Testis (tissue), 2 donors: ENCODE measurements at regions not wholly inside any gene's neighbourhood (a gene's known extent, or its start where the extent isn't known, plus 50 kb on each side); places are given as distances from the start of the nearest gene placed in this dataset.

Source experiments
- DNase-seq: peaks from one replicate; pipeline ENCODE4 v3.0.0-alpha.2; 2019
- H3K27ac ChIP-seq, 2 donors: fragments of 200-600 bp; sonication (generic); one replicate each; pipeline ENCODE4 v1.5.1; 2019
- H3K27me3 ChIP-seq: fragments of 200-600 bp; sonication (generic); one replicate; pipeline ENCODE4 v1.5.1; 2019
- H3K36me3 ChIP-seq: fragments of 200-600 bp; sonication (generic); one replicate; pipeline ENCODE4 v1.5.1; 2017; ENCODE audit warnings: low read depth; ENCODE audit errors: missing control alignments
- H3K4me1 ChIP-seq: fragments of 200-600 bp; sonication (generic); one replicate; pipeline ENCODE4 v1.5.1; 2019
- H3K4me3 ChIP-seq, 2 donors: fragments of 200-600 bp; sonication (generic); one replicate each; pipeline ENCODE4 v1.5.1; 2017 to 2019
- H3K9me3 ChIP-seq: fragments of 200-600 bp; sonication (generic); one replicate; pipeline ENCODE4 v1.5.1; 2017
- POLR2A ChIP-seq: fragments of 450-650 bp; IDR thresholded peaks from one replicate; pipeline ENCODE4 v1.6.1; 2017; ENCODE audit warnings: antibody characterized with exemption, mild to moderate bottlenecking, moderate library complexity
- WGBS, 2 donors: methylation state at CpG; one replicate each; pipeline ENCODE4 v1.1.5; 2018; 5-methylcytosine and 5-hydroxymethylcytosine counted together
- intact Hi-C: fragments of 100-400 bp; cut with DNase I; formaldehyde crosslinking; loops from one replicate; pipeline ENCODE4 v1.15.1; 2023; ENCODE audit warnings: low total_unique reads
- TF ChIP-seq, protein P1 (sequence below), 3 experiments: fragments of 450-650 bp in 2 of 3; fragments of 200-600 bp in 1 of 3; sonication (generic) in 1 of 3; IDR thresholded peaks; one replicate each; pipeline ENCODE4 v1.5.1; 2016 to 2019; ENCODE audit warnings: antibody characterized with exemption in 3 of 3, mild to moderate bottlenecking in 2 of 3, moderate library complexity in 1 of 3

GRCh38 chr4:124173912-124174311 is 538.6 kb downstream of the ANKRD50 start:
- no peaks in the 10 kb centered on the region for H3K4me1 ChIP-seq
- H3K9me3 ChIP-seq, result no peaks in the 10 kb centered on the region
- no peaks in the 10 kb centered on the region for H3K27me3 ChIP-seq
- DNase-seq, result no peak
- no peaks in the 10 kb centered on the region for H3K36me3 ChIP-seq
- 54 to 64% methylated on average over 2 of the region's 2 CpGs for WGBS, 2 donors
- no peak overlapping the region for H3K4me3 ChIP-seq
- H3K27ac ChIP-seq, result no peak overlapping the region
- TF ChIP-seq, protein P1, sequence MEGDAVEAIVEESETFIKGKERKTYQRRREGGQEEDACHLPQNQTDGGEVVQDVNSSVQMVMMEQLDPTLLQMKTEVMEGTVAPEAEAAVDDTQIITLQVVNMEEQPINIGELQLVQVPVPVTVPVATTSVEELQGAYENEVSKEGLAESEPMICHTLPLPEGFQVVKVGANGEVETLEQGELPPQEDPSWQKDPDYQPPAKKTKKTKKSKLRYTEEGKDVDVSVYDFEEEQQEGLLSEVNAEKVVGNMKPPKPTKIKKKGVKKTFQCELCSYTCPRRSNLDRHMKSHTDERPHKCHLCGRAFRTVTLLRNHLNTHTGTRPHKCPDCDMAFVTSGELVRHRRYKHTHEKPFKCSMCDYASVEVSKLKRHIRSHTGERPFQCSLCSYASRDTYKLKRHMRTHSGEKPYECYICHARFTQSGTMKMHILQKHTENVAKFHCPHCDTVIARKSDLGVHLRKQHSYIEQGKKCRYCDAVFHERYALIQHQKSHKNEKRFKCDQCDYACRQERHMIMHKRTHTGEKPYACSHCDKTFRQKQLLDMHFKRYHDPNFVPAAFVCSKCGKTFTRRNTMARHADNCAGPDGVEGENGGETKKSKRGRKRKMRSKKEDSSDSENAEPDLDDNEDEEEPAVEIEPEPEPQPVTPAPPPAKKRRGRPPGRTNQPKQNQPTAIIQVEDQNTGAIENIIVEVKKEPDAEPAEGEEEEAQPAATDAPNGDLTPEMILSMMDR (IDR thresholded peaks at IDR 0.05), result no peak
- TF ChIP-seq POLR2A, result no peak
- intact Hi-C loops, result no loop called here

GRCh38 chr4:124177647-124178425 is 534.7 kb downstream of the ANKRD50 start:
- H3K27ac ChIP-seq, result no peak overlapping the region
- DNase-seq, result no peak
- intact Hi-C loops, result no loop called here
- 95% methylated on average over 4 of the region's 4 CpGs for WGBS, 2 donors
- TF ChIP-seq, protein P1 (IDR thresholded peaks at IDR 0.05), result no peak
- TF ChIP-seq POLR2A, result no peak
- H3K4me1 ChIP-seq, result no peaks in the 10 kb centered on the region
- no peaks in the 10 kb centered on the region for H3K27me3 ChIP-seq
- no peaks in the 10 kb centered on the region for H3K9me3 ChIP-seq
- H3K4me3 ChIP-seq, result no peak overlapping the region
- no peaks in the 10 kb centered on the region for H3K36me3 ChIP-seq

DNA sequence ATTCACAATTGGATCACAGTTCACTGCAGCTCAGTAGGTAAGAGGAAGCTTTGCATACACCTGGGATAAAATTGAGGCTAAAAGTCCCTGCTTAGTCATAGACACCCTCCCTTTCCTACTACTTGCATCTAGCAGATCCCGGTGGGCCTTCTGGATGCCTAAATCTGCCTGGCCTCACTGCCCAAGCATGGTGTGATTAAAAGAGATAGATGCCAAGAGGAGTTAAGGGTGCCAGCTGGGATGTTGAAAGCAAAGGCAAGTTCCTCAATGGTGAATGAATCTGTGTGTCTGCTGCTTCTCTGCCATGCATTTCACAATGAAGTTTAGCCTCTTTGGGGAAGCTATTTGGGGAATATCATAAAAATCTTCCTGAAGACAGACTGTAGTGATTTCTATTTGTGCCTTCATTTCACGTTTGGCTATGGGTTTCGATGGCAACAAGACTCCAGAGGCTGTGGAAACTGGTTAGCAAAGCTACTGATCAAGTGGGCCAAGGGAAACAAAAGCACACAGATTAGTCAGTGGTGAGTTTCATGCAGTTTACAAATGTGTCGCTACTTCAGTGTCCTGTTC is 534.0 kb downstream of the ANKRD50 start:
- WGBS, 2 donors, result 77 to 90% methylated on average over 4 of the region's 4 CpGs
- Histone ChIP-seq H3K36me3 (no peaks in the 10 kb centered on the region), H3K27ac (no peak overlapping the region), H3K4me1 (no peaks in the 10 kb centered on the region), H3K27me3 (no peaks in the 10 kb centered on the region), H3K4me3 (no peak overlapping the region), H3K9me3 (no peaks in the 10 kb centered on the region)
- intact Hi-C loops, result no loop called here
- TF ChIP-seq, protein P1 (IDR thresholded peaks at IDR 0.05), result no peak
- no peak for TF ChIP-seq POLR2A
- no peak for DNase-seq

GRCh38 chr4:124179506-124180186 is 532.9 kb downstream of the ANKRD50 start:
- H3K4me3 ChIP-seq, result no peak overlapping the region
- DNase-seq, result no peak
- H3K9me3 ChIP-seq, result no peaks in the 10 kb centered on the region
- WGBS, 2 donors, result 47 to 59% methylated on average over 5 of the region's 5 CpGs
- intact Hi-C loops, result no loop called here
- TF ChIP-seq POLR2A, result no peak
- TF ChIP-seq, protein P1 (IDR thresholded peaks at IDR 0.05), result no peak
- no peaks in the 10 kb centered on the region for H3K27me3 ChIP-seq
- no peaks in the 10 kb centered on the region for H3K36me3 ChIP-seq
- no peaks in the 10 kb centered on the region for H3K4me1 ChIP-seq
- H3K27ac ChIP-seq, result no peak overlapping the region
